Fibroblast of skin of right quadriceps (primary cell): ENCODE measurements at regions not wholly inside any gene's neighbourhood (a gene's known extent, or its start where the extent isn't known, plus 50 kb on each side); places are given as distances from the start of the nearest gene placed in this dataset.
"Not testable (repeated sequence)": the region's sequence is repeated elsewhere in the genome, so short reads cannot be mapped to it uniquely, and the experiment has no call there.

Experiments
- DNase-seq: peaks from one replicate; pipeline ENCODE4 v3.0.0-alpha.2; 2013

GRCh38 chr5:113723021-113723420, 209.5 kb downstream of the YTHDC2 start:
- no peak for DNase-seq

- no peak for DNase-seq
These were observed 222.3 kb downstream of the YTHDC2 start for GRCh38 chr5:113735751-113736150.

GRCh38 chr5:113742176-113742575, 228.7 kb downstream of the YTHDC2 start:
- DNase-seq = no peak

- no peak for DNase-seq
These were observed 229.1 kb downstream of the YTHDC2 start for GRCh38 chr5:113742639-113743038.

- DNase-seq = no peak
These were observed 234.9 kb downstream of the YTHDC2 start for GRCh38 chr5:113748403-113748802.

- DNase-seq = no peak
These were observed 235.8 kb downstream of the YTHDC2 start for GRCh38 chr5:113749334-113749733.

- not testable (repeated sequence) for DNase-seq
These were observed 239.7 kb downstream of the YTHDC2 start for GRCh38 chr5:113753182-113753581.

GRCh38 chr5:113755516-113755915, 242.0 kb downstream of the YTHDC2 start:
- no peak for DNase-seq

- no peak for DNase-seq
These were observed 244.0 kb downstream of the YTHDC2 start for GRCh38 chr5:113757508-113757907.

- no peak for DNase-seq
These were observed 246.0 kb downstream of the YTHDC2 start for GRCh38 chr5:113759505-113759904.

GRCh38 chr5:113760486-113760885, 247.0 kb downstream of the YTHDC2 start:
- peak; percentile 3 for DNase-seq

- DNase-seq = no peak
These were observed 248.1 kb downstream of the YTHDC2 start for GRCh38 chr5:113761594-113761993.

- no peak for DNase-seq
These were observed 250.9 kb downstream of the YTHDC2 start for GRCh38 chr5:113764382-113764781.

- not testable (repeated sequence) for DNase-seq
These were observed 253.3 kb downstream of the YTHDC2 start for GRCh38 chr5:113766827-113767226.

GRCh38 chr5:113770648-113771047, 257.2 kb downstream of the YTHDC2 start:
- no peak for DNase-seq

GRCh38 chr5:113771483-113771882, 258.0 kb downstream of the YTHDC2 start:
- DNase-seq = no peak

GRCh38 chr5:113776168-113776567, 262.7 kb downstream of the YTHDC2 start:
- DNase-seq = no peak

GRCh38 chr5:113776832-113777525, 263.5 kb downstream of the YTHDC2 start:
- DNase-seq = no peak

GRCh38 chr5:113778147-113778546, 264.7 kb downstream of the YTHDC2 start:
- DNase-seq = no peak

GRCh38 chr5:113788141-113788655, 274.7 kb downstream of the YTHDC2 start:
- DNase-seq = no peak

GRCh38 chr5:113789769-113790168, 276.3 kb downstream of the YTHDC2 start:
- DNase-seq = no peak

GRCh38 chr5:113792806-113793205, 279.3 kb downstream of the YTHDC2 start:
- DNase-seq = no peak

GRCh38 chr5:113794981-113795380, 281.5 kb downstream of the YTHDC2 start:
- DNase-seq = no peak

- DNase-seq = no peak
These were observed 287.2 kb downstream of the YTHDC2 start for GRCh38 chr5:113800686-113801085.

GRCh38 chr5:113804264-113804663, 290.8 kb downstream of the YTHDC2 start:
- peak; percentile 16 for DNase-seq
